Endodermal cell (in vitro differentiated cells): ENCODE measurements at regions not wholly inside any gene's neighbourhood (a gene's known extent, or its start where the extent isn't known, plus 50 kb on each side); places are given as distances from the start of the nearest gene placed in this dataset.

ENCODE experiments used
- DNase-seq: peaks from one replicate; pipeline ENCODE4 v3.0.0-alpha.2; 2017
- H3K27ac ChIP-seq: 2 replicates; pipeline ENCODE4 v1.5.1; 2013; ENCODE audit warnings: mild to moderate bottlenecking, low read depth, low read length, moderate library complexity
- H3K27me3 ChIP-seq: 2 replicates; pipeline ENCODE4 v1.6.1; 2013; ENCODE audit warnings: mild to moderate bottlenecking, low read length, moderate library complexity; ENCODE audit not compliant: insufficient read depth, control insufficient read depth, poor library complexity, severe bottlenecking
- H3K36me3 ChIP-seq: 2 replicates; pipeline ENCODE4 v1.7.0; 2013; ENCODE audit warnings: mild to moderate bottlenecking, low read length, moderate library complexity; ENCODE audit not compliant: control insufficient read depth, insufficient read depth
- H3K4me1 ChIP-seq: one replicate; pipeline ENCODE4 v1.7.0; 2013; ENCODE audit warnings: low read length; ENCODE audit not compliant: control insufficient read depth, insufficient read depth
- H3K4me3 ChIP-seq: 2 replicates; pipeline ENCODE4 v1.5.1; 2013; ENCODE audit warnings: mild to moderate bottlenecking, low read length, moderate library complexity
- H3K9ac ChIP-seq: 2 replicates; pipeline ENCODE4 v1.6.1; 2013; ENCODE audit warnings: mild to moderate bottlenecking, low read length, moderate library complexity; ENCODE audit not compliant: poor library complexity, severe bottlenecking; ENCODE audit errors: extremely low read depth
- H3K9me3 ChIP-seq: 2 replicates; pipeline ENCODE4 v1.6.1; 2013; ENCODE audit warnings: mild to moderate bottlenecking, low read length, moderate library complexity; ENCODE audit not compliant: control insufficient read depth
- H3K27ac Mint-ChIP-seq: 2 replicates; pipeline ENCODE4 v1.8.0; 2020; ENCODE audit warnings: mixed read lengths
- H3K27me3 Mint-ChIP-seq: 2 replicates; pipeline ENCODE4 v1.8.0; 2021; ENCODE audit warnings: mild to moderate bottlenecking, mixed read lengths; ENCODE audit not compliant: insufficient read depth
- H3K36me3 Mint-ChIP-seq: 2 replicates; pipeline ENCODE4 v1.8.0; 2020; ENCODE audit warnings: low read depth, mixed read lengths
- H3K4me1 Mint-ChIP-seq: 2 replicates; pipeline ENCODE4 v1.8.0; 2020; ENCODE audit warnings: mixed read lengths
- H3K4me3 Mint-ChIP-seq: 2 replicates; pipeline ENCODE4 v1.8.0; 2020; ENCODE audit warnings: mild to moderate bottlenecking, moderate library complexity, mixed read lengths
- H3K9me3 Mint-ChIP-seq: 2 replicates; pipeline ENCODE4 v1.8.0; 2020; ENCODE audit warnings: mild to moderate bottlenecking, mixed read lengths
- CTCF ChIP-seq: fragments of 200-600 bp; sonication (generic); conservative IDR thresholded peaks from 2 replicates; pipeline ENCODE4 v1.5.0; 2021; ENCODE audit warnings: antibody characterized with exemption, mild to moderate bottlenecking
- whole genome bisulfite sequencing, 2 experiments: methylation state at CpG; one replicate each; pipeline versions ENCODE4 v1.1.5 to v1.1.7; 2013; ENCODE audit warnings: missing lambda C conversion rate in 2 of 2, mixed read lengths in 1 of 2; ENCODE audit not compliant: insufficient coverage in 1 of 2, insufficient read length in 1 of 2; 5-methylcytosine and 5-hydroxymethylcytosine counted together

GRCh38 chr16:6510261-6510660 lies 822.4 kb upstream of the RBFOX1 start:
- Mint-ChIP-seq H3K27me3 (peaks cover 1% of the 10 kb centered on the region), H3K9me3 (no peaks in the 10 kb centered on the region), H3K36me3 (no peaks in the 10 kb centered on the region), H3K27ac (no peak overlapping the region), H3K4me1 (no peaks in the 10 kb centered on the region), H3K4me3 (no peak overlapping the region)
- H3K36me3 ChIP-seq, result no peaks in the 10 kb centered on the region
- TF ChIP-seq CTCF, result no peak
- WGBS, 2 experiments, result 93 to 94% methylated on average over 2 to 7 of the region's 7 CpGs
- H3K4me3 ChIP-seq, result no peak overlapping the region
- DNase-seq, result no peak
- H3K27me3 ChIP-seq, result no peaks in the 10 kb centered on the region
- no peak overlapping the region for H3K27ac ChIP-seq
- H3K4me1 ChIP-seq, result no peaks in the 10 kb centered on the region
- no peaks in the 10 kb centered on the region for H3K9me3 ChIP-seq
- peak overlapping the region; percentile 4 for H3K9ac ChIP-seq

- H3K27ac Mint-ChIP-seq, result no peak overlapping the region
- H3K4me1 Mint-ChIP-seq, result peaks cover 8% of the 10 kb centered on the region
- no peaks in the 10 kb centered on the region for H3K36me3 ChIP-seq
- no peaks in the 10 kb centered on the region for H3K4me1 ChIP-seq
- H3K36me3 Mint-ChIP-seq, result no peaks in the 10 kb centered on the region
- no peak overlapping the region for H3K4me3 ChIP-seq
- H3K27me3 Mint-ChIP-seq, result no peaks in the 10 kb centered on the region
- no peak overlapping the region for H3K27ac ChIP-seq
- 92 to 95% methylated on average over 2 of the region's 2 CpGs for WGBS, 2 experiments
- no peaks in the 10 kb centered on the region for H3K9me3 ChIP-seq
- H3K9me3 Mint-ChIP-seq, result no peaks in the 10 kb centered on the region
- DNase-seq, result no peak
- no peaks in the 10 kb centered on the region for H3K27me3 ChIP-seq
- H3K4me3 Mint-ChIP-seq, result no peak overlapping the region
- no peak overlapping the region for H3K9ac ChIP-seq
- no peak for TF ChIP-seq CTCF
Observed at GRCh38 chr16:6499413-6499812, 833.2 kb upstream of the RBFOX1 start.

GRCh38 chr16:6498858-6499257 lies 833.8 kb upstream of the RBFOX1 start:
- no peaks in the 10 kb centered on the region for H3K27me3 ChIP-seq
- no peak overlapping the region for H3K4me3 ChIP-seq
- Mint-ChIP-seq H3K9me3 (no peaks in the 10 kb centered on the region), H3K4me1 (peaks cover 8% of the 10 kb centered on the region), H3K4me3 (no peak overlapping the region), H3K27ac (no peak overlapping the region), H3K36me3 (no peaks in the 10 kb centered on the region), H3K27me3 (no peaks in the 10 kb centered on the region)
- H3K9ac ChIP-seq, result no peak overlapping the region
- TF ChIP-seq CTCF, result no peak
- no peak overlapping the region for H3K27ac ChIP-seq
- DNase-seq, result no peak
- no peaks in the 10 kb centered on the region for H3K9me3 ChIP-seq
- H3K36me3 ChIP-seq, result no peaks in the 10 kb centered on the region
- no peaks in the 10 kb centered on the region for H3K4me1 ChIP-seq
- WGBS, 2 experiments, result 96 to 100% methylated on average over 2 to 3 of the region's 4 CpGs
